ENCODE measurements at regions not wholly inside any gene's neighbourhood (a gene's known extent, or its start where the extent isn't known, plus 50 kb on each side); places are given as distances from the start of the nearest gene placed in this dataset.

GRCh38 chr1:219806020-219806419, 122.3 kb downstream of the SLC30A10 start:
- TF ChIP-seq CEBPB (IDR thresholded peaks at IDR 0.05) = no peak
- TF ChIP-seq REST (IDR thresholded peaks at IDR 0.05; ENCODE audit: low read depth) = no peak
- no peak for TF ChIP-seq TEAD4 (IDR thresholded peaks at IDR 0.05)
- no peak for TF ChIP-seq TAF1 (IDR thresholded peaks at IDR 0.05; ENCODE audit: low read depth)
